Urothelium cell line (cell line): ENCODE measurements at regions not wholly inside any gene's neighbourhood (a gene's known extent, or its start where the extent isn't known, plus 50 kb on each side); places are given as distances from the start of the nearest gene placed in this dataset.
"Not testable (repeated sequence)": the region's sequence is repeated elsewhere in the genome, so short reads cannot be mapped to it uniquely, and the experiment has no call there.

ENCODE experiments used
- DNase-seq: peaks from one replicate; pipeline ENCODE4 v3.0.0; 2011; ENCODE audit warnings: low spot score, mixed read lengths
- FAIRE-seq: peaks from 2 replicates; lab custom pipeline; 2011; peaks lifted over from hg19 to GRCh38; lab: Jason Lieb, UNC

DNA sequence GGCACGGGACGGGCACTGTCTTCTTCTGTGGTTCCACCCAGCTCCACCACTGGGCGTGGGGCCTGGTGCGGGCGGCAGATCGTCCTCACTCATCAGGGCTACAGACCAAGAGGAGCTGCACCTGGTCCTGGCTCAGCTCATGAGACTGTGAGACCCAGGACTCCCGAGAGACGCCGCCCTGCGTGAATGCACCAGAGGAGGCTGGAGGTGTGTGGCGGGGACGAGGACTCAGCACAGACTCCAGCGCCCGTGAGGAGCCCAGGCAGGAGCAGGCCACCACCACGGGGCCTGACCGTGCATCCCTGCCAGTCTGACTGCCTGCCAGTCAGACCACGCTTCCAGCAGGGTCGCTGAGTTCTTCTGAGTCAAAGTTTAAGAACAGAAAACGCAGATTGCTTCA lies 112.5 kb upstream of the SALL3 start:
- FAIRE-seq (no peak), DNase-seq (no peak)

GRCh38 chr18:78868330-78869316 lies 111.0 kb upstream of the SALL3 start:
- DNase-seq, result no peak
- no peak for FAIRE-seq

DNA sequence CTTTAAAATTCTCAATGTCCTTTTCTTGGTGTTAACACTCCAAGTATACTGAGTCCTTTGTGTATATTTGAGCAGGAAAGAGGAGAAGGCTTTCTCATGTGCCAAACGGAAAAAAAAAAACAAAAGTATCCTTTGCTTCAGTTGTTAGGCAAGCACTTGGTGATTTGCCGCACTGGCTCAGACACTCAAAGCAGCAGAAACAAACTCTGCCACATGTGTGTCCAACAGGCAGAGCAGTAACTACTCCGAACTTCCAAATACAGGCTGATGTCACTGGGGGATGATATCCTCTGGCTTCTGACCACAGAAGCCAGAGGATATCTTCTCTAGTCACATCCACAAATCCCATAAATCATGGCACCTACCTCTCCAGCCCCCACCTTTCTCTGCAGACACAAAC lies 108.0 kb upstream of the SALL3 start:
- FAIRE-seq, result no peak
- DNase-seq, result no peak

- FAIRE-seq (peak; percentile 5), DNase-seq (peak; percentile 59)
Measured at GRCh38 chr18:78873926-78874500, 105.6 kb upstream of the SALL3 start.

GRCh38 chr18:78875016-78875777 lies 104.4 kb upstream of the SALL3 start:
- FAIRE-seq (no peak), DNase-seq (no peak)

GRCh38 chr18:78875778-78876650 lies 103.6 kb upstream of the SALL3 start:
- DNase-seq, result no peak
- FAIRE-seq, result no peak

GRCh38 chr18:78876868-78877267 lies 102.8 kb upstream of the SALL3 start:
- no peak for DNase-seq
- no peak for FAIRE-seq

DNA sequence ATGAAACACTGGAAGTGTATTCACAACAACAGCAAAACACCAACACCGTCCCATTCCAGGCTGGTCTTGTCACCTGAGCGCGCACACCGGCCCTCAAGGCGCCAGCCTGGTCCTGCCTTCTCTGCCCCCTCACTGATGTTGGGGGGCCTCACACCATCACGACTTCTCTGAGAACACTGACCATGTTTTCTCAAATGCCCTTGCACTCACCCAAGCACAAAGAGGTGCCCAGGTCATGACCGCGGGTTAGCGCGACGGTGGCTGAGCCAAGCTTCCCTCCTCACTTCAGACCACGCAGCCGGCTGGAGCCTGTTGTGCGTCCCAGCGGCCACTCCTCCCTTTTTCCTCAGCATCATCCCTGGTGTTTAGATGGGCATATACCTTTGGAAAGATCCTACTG lies 101.3 kb upstream of the SALL3 start:
- DNase-seq (no peak), FAIRE-seq (no peak)

DNA sequence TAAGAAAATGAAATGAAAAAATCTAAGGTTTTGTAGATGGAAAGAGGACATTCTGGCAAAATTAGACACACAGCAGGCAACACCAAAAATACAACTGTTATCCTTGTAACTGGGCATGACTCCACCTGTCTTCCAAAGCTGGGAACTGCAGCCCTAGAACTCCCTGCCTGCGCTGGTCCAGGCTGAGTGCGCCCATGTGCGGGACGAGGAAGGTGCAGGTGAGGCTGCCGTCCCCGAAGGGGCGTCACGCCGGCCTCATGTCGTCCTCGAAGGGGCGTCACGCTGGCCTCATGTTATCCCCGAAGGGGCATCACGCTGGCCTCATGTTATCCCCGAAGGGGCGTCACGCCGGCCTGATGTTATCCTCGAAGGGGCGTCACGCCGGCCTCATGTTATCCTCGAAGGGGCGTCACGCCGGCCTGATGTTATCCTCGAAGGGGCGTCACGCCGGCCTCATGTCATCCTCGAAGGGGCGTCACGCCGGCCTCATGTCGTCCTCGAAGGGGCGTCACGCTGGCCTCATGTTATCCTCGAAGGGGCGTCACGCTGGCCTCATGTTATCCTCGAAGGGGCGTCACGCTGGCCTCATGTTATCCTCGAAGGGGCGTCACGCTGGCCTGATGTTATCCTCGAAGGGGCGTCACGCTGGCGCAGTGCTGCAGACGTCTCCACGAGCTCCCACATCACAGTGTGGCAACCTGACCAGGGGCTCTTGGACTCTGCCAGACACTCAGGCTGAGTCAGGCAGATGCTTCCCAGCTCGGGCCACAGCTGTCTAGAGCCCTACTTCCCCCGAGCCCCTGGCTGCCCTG lies 100.3 kb upstream of the SALL3 start:
- DNase-seq, FAIRE-seq: not testable (repeated sequence)

- DNase-seq (no peak), FAIRE-seq (no peak)
Measured at GRCh38 chr18:78882585-78882984, 97.0 kb upstream of the SALL3 start.

DNA sequence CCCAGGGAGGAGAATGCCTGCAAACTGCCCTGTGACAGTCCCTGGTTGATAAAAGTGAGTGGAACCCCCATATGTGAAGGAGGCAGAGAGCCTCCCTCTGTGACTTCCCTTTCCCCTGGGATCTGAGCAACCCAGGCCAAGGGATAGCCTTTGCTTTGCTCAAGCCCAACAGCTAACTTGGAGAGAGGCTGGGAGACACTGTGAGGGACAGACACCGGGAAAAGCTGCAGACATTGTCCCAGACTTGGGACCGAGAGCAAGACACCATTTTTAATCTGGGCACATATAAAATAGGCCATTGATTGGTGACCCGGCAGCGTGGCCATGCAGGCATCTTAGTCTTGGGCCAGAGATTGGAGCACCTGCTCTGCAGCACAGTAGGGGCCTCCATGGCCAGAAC lies 96.1 kb upstream of the SALL3 start:
- DNase-seq (no peak), FAIRE-seq (no peak)

DNA sequence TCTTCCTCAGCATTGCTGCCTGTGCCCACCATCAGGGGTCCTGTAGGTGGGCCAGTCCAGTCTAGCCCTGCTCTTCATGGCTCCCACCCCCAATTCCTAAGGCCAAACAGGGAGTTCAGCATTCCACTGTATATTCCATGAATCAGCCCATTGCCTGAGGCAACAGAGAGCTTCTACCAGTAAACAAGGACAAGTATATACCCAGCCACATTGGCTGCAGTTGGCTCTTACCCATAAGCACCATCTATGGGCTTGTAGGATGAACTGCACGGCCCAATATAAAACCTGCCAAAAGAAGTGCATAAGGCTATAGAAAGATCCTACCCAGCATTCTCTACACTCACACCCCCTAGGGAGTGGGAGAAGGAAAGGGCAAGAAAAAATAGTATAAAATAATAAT lies 95.1 kb upstream of the SALL3 start:
- DNase-seq, result no peak

GRCh38 chr18:78889250-78889649 lies 90.4 kb upstream of the SALL3 start:
- FAIRE-seq, result no peak

More for the DNA sequence above, 95.1 kb upstream of the SALL3 start:
- FAIRE-seq, result no peak

GRCh38 chr18:78890388-78890787 lies 89.2 kb upstream of the SALL3 start:
- FAIRE-seq (no peak), DNase-seq (no peak)

More at GRCh38 chr18:78889250-78889649, 90.4 kb upstream of the SALL3 start:
- DNase-seq, result no peak

DNA sequence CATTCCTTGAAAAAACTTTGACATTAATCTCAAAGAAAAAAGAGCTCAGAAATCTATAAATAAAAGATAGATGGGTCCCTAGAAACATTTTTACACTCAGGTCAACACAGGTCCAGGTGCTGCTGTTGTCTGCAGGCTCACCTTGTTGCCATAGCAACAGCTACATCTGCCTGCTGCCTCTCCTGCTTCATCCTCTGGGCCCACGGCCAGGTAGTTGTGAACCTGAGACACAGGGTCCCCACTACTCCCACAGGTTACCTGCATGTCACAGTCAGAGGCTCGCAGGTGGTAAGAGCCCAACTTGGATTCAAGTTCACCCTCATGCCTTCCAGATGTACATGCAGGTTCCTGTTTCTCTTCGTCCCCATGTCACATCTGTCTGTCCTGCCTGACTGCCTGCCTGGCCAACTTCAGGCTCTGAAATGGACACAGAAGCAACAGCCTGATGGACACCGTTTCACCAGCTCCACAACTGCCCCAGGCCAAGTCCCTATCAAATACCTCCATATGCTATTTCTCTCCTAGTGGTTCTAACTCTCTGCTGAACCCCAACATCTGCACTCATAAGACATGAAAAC lies 88.3 kb upstream of the SALL3 start:
- FAIRE-seq (no peak), DNase-seq (no peak)

DNA sequence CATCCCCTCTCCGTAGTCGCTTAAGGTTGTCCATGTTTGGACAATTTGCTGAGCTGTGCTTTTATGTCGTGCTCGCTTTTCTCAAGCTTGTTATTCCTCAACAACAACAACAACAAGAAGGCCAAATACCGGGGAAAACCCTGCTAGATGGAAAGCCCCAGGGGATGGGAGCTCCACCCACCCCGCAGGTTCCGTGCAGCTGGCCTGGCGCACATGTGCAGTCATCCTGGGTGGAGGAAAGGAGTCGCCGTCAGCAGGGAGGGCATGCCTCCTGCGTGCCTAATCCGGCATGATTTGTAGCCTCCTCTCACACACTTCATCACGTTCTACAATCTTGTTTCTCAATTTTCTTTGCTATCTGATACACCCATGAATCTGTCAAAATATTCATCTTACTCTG lies 87.4 kb upstream of the SALL3 start:
- DNase-seq (no peak), FAIRE-seq (no peak)

DNA sequence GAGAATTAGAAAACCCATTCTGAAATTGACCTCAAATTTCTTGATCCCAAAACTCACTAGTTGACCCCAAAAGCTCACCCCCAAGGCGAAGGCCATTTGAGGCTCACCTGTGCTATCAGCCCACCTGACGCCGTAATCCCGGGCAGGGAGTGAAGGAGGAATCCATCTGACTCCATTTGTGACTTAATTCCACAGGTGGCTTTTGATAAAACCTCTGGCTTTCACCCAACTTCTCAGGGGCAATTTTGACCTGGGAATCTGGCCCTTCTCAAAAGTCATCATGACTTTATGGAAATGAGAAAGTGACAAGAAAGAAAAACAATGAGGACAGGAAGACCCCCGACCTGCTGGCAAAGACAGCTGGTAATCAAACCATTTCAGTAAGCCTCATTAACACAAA lies 86.9 kb upstream of the SALL3 start:
- no peak for FAIRE-seq

GRCh38 chr18:78893281-78894032 lies 86.2 kb upstream of the SALL3 start:
- no peak for FAIRE-seq
- no peak for DNase-seq

More for the DNA sequence above, 86.9 kb upstream of the SALL3 start:
- no peak for DNase-seq

GRCh38 chr18:78894033-78894305 lies 85.6 kb upstream of the SALL3 start:
- DNase-seq, result no peak

More at GRCh38 chr18:78894033-78894305, 85.6 kb upstream of the SALL3 start:
- FAIRE-seq, result peak; percentile 73
